Mesothelial cell of epicardium (in vitro differentiated cells): ENCODE measurements at regions not wholly inside any gene's neighbourhood (a gene's known extent, or its start where the extent isn't known, plus 50 kb on each side); places are given as distances from the start of the nearest gene placed in this dataset.
"Not testable (repeated sequence)": the region's sequence is repeated elsewhere in the genome, so short reads cannot be mapped to it uniquely, and the experiment has no call there.

ENCODE experiments used
- DNase-seq, 2 experiments: peaks; one replicate each; pipeline ENCODE4 v3.0.0; 2021; ENCODE audit warnings: low spot score in 2 of 2; ENCODE audit not compliant: unreplicated experiment in 2 of 2
- H3K27ac Mint-ChIP-seq: 2 replicates; pipeline ENCODE4 v1.8.0; 2021; ENCODE audit warnings: mixed read lengths
- H3K27me3 Mint-ChIP-seq: 2 replicates; pipeline ENCODE4 v1.8.0; 2021; ENCODE audit warnings: low read depth, mixed read lengths
- H3K36me3 Mint-ChIP-seq: 2 replicates; pipeline ENCODE4 v1.8.0; 2021; ENCODE audit warnings: mixed read lengths
- H3K4me1 Mint-ChIP-seq: 2 replicates; pipeline ENCODE4 v1.8.0; 2021; ENCODE audit warnings: mixed read lengths
- H3K4me3 Mint-ChIP-seq: 2 replicates; pipeline ENCODE4 v1.8.0; 2021; ENCODE audit warnings: mild to moderate bottlenecking, moderate library complexity, mixed read lengths
- H3K9me3 Mint-ChIP-seq: 2 replicates; pipeline ENCODE4 v1.8.0; 2021; ENCODE audit warnings: mixed read lengths
- TF ChIP-seq, protein P1 (sequence below): fragments of 200-600 bp; sonication (generic); IDR thresholded peaks from one replicate; pipeline ENCODE4 v1.5.0; 2021; ENCODE audit warnings: antibody characterized with exemption; ENCODE audit not compliant: unreplicated experiment

DNA sequence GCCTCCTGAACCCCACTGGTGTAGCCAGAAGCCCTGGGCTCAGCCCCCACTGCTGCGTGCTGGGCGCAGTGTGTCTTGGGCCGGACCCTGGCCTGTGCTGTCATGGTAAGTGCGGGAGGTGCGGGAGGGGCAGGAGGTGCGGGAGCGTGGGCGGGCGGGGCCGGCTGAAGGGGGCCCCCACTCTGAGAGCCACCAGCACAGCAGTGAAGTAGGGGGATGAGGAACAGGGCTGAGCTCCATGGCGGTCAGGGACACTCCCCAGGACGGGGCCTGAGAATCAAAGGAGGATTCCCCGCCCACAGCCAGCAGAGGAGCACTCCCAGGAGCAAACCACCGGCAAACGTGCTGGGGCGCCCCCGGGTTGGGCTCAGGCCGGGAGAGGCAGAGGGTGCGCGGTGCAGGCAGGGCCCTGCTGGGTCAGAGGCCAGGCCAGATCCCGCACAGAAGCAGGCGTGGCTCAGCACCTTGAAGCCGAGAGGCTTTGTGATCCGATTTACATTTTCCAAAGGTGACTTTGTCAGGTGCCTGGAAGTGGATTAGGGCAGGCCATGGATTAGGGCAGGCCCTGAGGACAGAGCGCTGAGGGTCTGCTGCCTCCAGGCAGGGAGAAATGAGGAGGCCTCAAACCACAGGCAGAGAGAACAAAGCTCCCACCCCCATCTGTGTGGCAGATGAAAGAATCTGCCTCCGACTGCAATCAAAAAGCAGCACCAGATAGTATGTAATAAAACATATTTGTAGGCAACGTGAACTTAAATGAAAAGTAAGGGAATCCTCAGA lies 152.0 kb upstream of the RAB6C start:
- Mint-ChIP-seq H3K9me3 (peaks cover 29% of the 10 kb centered on the region), H3K36me3 (peaks cover 29% of the 10 kb centered on the region), H3K27ac (peak overlapping the region; percentile 82), H3K4me3 (no peak overlapping the region), H3K4me1 (peaks cover 14% of the 10 kb centered on the region), H3K27me3 (no peaks in the 10 kb centered on the region)
- DNase-seq, result no peak
- TF ChIP-seq, protein P1, sequence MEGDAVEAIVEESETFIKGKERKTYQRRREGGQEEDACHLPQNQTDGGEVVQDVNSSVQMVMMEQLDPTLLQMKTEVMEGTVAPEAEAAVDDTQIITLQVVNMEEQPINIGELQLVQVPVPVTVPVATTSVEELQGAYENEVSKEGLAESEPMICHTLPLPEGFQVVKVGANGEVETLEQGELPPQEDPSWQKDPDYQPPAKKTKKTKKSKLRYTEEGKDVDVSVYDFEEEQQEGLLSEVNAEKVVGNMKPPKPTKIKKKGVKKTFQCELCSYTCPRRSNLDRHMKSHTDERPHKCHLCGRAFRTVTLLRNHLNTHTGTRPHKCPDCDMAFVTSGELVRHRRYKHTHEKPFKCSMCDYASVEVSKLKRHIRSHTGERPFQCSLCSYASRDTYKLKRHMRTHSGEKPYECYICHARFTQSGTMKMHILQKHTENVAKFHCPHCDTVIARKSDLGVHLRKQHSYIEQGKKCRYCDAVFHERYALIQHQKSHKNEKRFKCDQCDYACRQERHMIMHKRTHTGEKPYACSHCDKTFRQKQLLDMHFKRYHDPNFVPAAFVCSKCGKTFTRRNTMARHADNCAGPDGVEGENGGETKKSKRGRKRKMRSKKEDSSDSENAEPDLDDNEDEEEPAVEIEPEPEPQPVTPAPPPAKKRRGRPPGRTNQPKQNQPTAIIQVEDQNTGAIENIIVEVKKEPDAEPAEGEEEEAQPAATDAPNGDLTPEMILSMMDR, result no peak

DNA sequence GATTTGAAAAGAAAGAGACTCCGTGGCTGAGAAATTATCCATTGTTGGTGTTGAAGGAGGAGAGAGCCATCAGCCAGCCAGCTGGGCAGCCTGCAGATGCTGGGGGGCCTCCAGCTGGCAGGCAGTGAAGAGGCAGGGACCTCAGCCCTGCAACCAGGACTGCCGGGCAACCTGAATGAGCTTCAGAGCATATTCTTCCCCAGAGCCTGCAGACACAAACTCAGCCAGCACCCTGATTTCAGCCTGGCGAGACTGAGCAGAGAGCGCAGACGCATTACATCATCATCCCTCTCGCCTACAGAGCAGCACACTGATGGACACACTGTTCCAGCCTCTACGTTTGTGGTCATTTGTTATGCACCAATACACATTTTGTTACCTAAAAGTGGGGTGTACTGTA lies 150.7 kb upstream of the RAB6C start:
- Mint-ChIP-seq H3K4me1 (peaks cover 14% of the 10 kb centered on the region), H3K36me3 (peaks cover 31% of the 10 kb centered on the region), H3K9me3 (peaks cover 31% of the 10 kb centered on the region), H3K27ac (no peak overlapping the region), H3K27me3 (no peaks in the 10 kb centered on the region), H3K4me3 (no peak overlapping the region)
- TF ChIP-seq, protein P1, result no peak
- no peak for DNase-seq

DNA sequence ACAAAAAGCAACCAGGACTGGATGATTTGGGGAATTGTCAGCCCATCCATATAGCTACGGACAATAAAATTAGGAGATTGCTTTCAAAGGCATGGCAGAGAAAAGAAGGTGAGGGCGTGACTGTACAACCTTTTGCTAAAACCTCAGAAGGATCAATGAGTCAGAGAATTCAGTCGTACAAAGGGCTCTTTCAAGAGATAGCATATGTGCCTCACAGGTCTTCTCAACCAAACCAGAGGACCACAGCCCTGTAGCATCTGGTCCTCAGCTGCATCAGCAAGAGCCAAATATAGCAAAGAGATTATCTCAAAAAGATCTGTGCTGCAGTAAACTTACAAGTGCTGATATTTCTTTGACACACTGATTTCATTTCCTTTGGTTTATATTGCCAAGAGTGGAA lies 149.9 kb upstream of the RAB6C start:
- peaks cover 32% of the 10 kb centered on the region for H3K9me3 Mint-ChIP-seq
- peaks cover 31% of the 10 kb centered on the region for H3K36me3 Mint-ChIP-seq
- H3K4me1 Mint-ChIP-seq, result peaks cover 14% of the 10 kb centered on the region
- no peak overlapping the region for H3K27ac Mint-ChIP-seq
- H3K4me3 Mint-ChIP-seq, result no peak overlapping the region
- DNase-seq, result no peak
- TF ChIP-seq, protein P1, result no peak
- H3K27me3 Mint-ChIP-seq, result no peaks in the 10 kb centered on the region

DNA sequence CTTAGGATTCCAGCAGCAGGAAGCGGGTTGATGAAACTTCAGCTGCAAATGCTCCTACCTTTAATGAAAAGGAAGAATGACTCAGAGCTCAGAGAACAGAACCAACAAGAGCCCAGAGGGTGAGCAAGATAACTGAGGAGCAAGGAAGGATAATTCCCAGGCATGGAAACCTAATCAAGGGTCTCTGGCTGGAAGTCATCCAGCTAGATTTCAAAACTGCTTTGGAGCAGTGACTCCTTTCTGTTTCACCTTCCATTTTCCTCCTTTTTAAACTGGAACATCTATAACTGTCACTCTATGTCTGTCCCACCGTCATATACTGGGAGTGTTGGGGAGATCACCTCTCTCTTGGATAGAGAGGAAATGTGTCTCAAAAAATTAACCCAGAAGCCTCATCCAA lies 148.4 kb upstream of the RAB6C start:
- DNase-seq, result no peak
- Mint-ChIP-seq H3K9me3 (peaks cover 39% of the 10 kb centered on the region), H3K36me3 (peaks cover 36% of the 10 kb centered on the region), H3K27ac (no peak overlapping the region), H3K27me3 (no peaks in the 10 kb centered on the region), H3K4me3 (no peak overlapping the region), H3K4me1 (peaks cover 14% of the 10 kb centered on the region)
- TF ChIP-seq, protein P1, result no peak

DNA sequence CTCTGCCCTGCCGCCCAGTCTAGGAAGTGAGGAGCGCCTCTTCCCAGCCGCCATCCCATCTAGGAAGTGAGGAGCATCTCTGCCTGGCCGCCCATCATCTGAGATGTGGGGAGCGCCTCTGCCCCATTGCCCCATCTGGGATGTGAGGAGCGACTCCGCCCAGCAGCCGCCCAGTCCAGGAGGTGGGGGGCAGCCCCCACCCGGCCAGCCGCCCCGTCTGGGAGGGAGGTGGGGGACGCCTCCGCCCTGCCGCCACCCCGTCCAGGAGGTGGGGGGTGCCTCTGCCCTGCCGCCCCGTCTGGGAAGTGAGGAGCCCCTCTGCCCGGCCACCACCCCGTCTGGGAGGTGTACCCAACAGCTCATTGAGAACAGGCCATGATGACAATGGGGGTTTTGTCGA lies 146.0 kb upstream of the RAB6C start:
- H3K4me3 Mint-ChIP-seq, H3K4me1 Mint-ChIP-seq, H3K27me3 Mint-ChIP-seq, H3K27ac Mint-ChIP-seq, DNase-seq: not testable (repeated sequence)
- peaks cover 36% of the 10 kb centered on the region for H3K36me3 Mint-ChIP-seq
- peaks cover 42% of the 10 kb centered on the region for H3K9me3 Mint-ChIP-seq

DNA sequence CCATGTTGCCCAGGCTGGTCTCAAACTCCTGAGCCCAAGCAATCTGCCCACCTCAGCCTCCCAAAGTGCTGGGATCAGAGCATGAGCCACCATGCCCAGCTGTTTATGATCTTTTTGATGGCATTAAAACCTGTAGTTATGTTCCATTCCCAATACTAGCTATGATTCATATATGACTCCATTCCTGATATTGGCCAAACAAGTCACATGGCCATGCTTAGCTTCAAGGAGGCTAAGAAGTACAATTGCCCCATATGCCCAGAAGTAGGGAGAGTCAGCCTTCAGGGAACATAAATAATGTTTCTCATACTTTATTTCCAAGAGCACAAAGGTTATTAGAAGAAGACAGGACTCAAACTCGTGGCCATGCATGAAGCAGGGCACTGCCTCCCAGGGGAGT lies 132.4 kb upstream of the RAB6C start:
- no peaks in the 10 kb centered on the region for H3K27me3 Mint-ChIP-seq
- TF ChIP-seq, protein P1, result no peak
- peaks cover 12% of the 10 kb centered on the region for H3K36me3 Mint-ChIP-seq
- DNase-seq, result no peak
- no peak overlapping the region for H3K4me3 Mint-ChIP-seq
- peaks cover 13% of the 10 kb centered on the region for H3K4me1 Mint-ChIP-seq
- peaks cover 32% of the 10 kb centered on the region for H3K9me3 Mint-ChIP-seq
- no peak overlapping the region for H3K27ac Mint-ChIP-seq
